HCT116 (cell line): ENCODE measurements at regions not wholly inside any gene's neighbourhood (a gene's known extent, or its start where the extent isn't known, plus 50 kb on each side); places are given as distances from the start of the nearest gene placed in this dataset.

ENCODE experiments used
- ATAC-seq: fragments of 200-7000 bp; cut with Tn5 transposase; 2 replicates; pipeline ENCODE4 v1.9.1; 2020; ENCODE audit warnings: mild to moderate bottlenecking, moderate library complexity
- BruUV-seq: library from RNA; stranded (reverse); fragments of 400-500 nt; replicated peaks from 2 replicates; lab custom pipeline; 2021; lab: Mats Ljungman, UMichigan
- CTCF ChIA-PET: fragments of 300-600 bp; sonication (Branson Sonifier 250); formaldehyde crosslinking; loops from one replicate; lab custom pipeline; 2021; ENCODE audit warnings: antibody characterized with exemption; lab: Charles Lee
- POLR2A ChIA-PET: fragments of 300-600, 350-600 bp; sonication (Branson Sonifier 250); formaldehyde crosslinking; loops from one replicate; lab custom pipeline; 2021; ENCODE audit warnings: antibody characterized with exemption; lab: Charles Lee
- RAD21 ChIA-PET, 2 experiments: fragments of 300-600 bp; sonication (Branson Sonifier 250); formaldehyde crosslinking; loops; one replicate each; lab custom pipeline; 2023; ENCODE audit warnings: low total read pairs in 2 of 2; ENCODE audit not compliant: uncharacterized antibody in 2 of 2, unreplicated experiment in 2 of 2, low non-redundant PET in 1 of 2; lab: Charles Lee
- DNase-seq: peaks from one replicate; pipeline ENCODE4 v3.0.0-alpha.2; 2010; ENCODE audit warnings: low read depth, low spot score
- H2AFZ ChIP-seq: fragments of 200-600 bp; shearing (Covaris generic), sonication (generic); 2 replicates; pipeline ENCODE4 v1.6.1; 2017; ENCODE audit warnings: low read depth, mixed run types, mixed read lengths, antibody characterized with exemption, low read length; ENCODE audit not compliant: poor library complexity, severe bottlenecking
- H3K27ac ChIP-seq: 2 replicates; pipeline ENCODE4 v1.5.1; 2012; ENCODE audit warnings: low read depth, low read length
- H3K27me3 ChIP-seq: fragments of 200-600 bp; sonication (generic); 2 replicates; pipeline ENCODE4 v1.6.1; 2016; ENCODE audit warnings: mixed run types, low read length, mixed read lengths; ENCODE audit not compliant: insufficient read depth
- H3K36me3 ChIP-seq, 2 experiments: fragments of 200-500 bp in 1 of 2; fragments of 200-600 bp in 1 of 2; sonication (Bioruptor generic) in 1 of 2; sonication (generic) in 1 of 2; 2 replicates each; pipeline versions ENCODE4 v1.5.1 to v1.6.1; 2014 to 2016; ENCODE audit warnings: low read length in 2 of 2, inconsistent platforms in 1 of 2, mixed read lengths in 1 of 2, mixed run types in 1 of 2; ENCODE audit not compliant: insufficient read depth in 2 of 2, control insufficient read depth in 1 of 2
- H3K4me1 ChIP-seq, 2 experiments: fragments of 200-600 bp in 1 of 2; sonication (generic) in 1 of 2; 2 replicates each; pipeline versions ENCODE4 v1.5.1 to v1.6.1; 2012 to 2017; ENCODE audit warnings: low read length in 2 of 2, inconsistent platforms in 1 of 2, mild to moderate bottlenecking in 1 of 2, mixed read lengths in 1 of 2, mixed run types in 1 of 2, moderate library complexity in 1 of 2; ENCODE audit not compliant: insufficient read depth in 2 of 2, control insufficient read depth in 1 of 2
- H3K4me2 ChIP-seq: fragments of 200-600 bp; sonication (generic); 2 replicates; pipeline ENCODE4 v1.6.1; 2017; ENCODE audit warnings: mixed run types, low read length, mixed read lengths
- H3K4me3 ChIP-seq, 2 experiments: fragments of 200-600 bp in 1 of 2; sonication (generic) in 1 of 2; replicated peaks in 1 of 2; 2 replicates each; pipeline ENCODE4 v1.5.1; 2011 to 2016; ENCODE audit warnings: low read length in 2 of 2, control low read depth in 1 of 2, low read depth in 1 of 2, mild to moderate bottlenecking in 1 of 2, mixed read lengths in 1 of 2, mixed run types in 1 of 2
- H3K79me2 ChIP-seq: fragments of 200-600 bp; sonication (generic); 2 replicates; pipeline ENCODE4 v1.6.1; 2017; ENCODE audit warnings: mild to moderate bottlenecking, mixed run types, low read length, moderate library complexity, mixed read lengths; ENCODE audit not compliant: insufficient read depth
- H3K9ac ChIP-seq: fragments of 200-600 bp; sonication (generic); 2 replicates; pipeline ENCODE4 v1.6.1; 2016; ENCODE audit warnings: low read length, mixed read lengths
- H3K9me2 ChIP-seq: fragments of 200-600 bp; sonication (generic), shearing (Covaris generic); 2 replicates; pipeline ENCODE4 v1.6.1; 2017; ENCODE audit warnings: mixed run types, mild to moderate bottlenecking, moderate library complexity; ENCODE audit not compliant: insufficient read depth
- H3K9me3 ChIP-seq, 2 experiments: fragments of 200-500 bp in 1 of 2; fragments of 200-600 bp in 1 of 2; sonication (Bioruptor generic) in 1 of 2; sonication (generic) in 1 of 2; 2 replicates each; pipeline ENCODE4 v1.6.1; 2014 to 2017; ENCODE audit warnings: low read length in 2 of 2, mixed read lengths in 2 of 2, inconsistent platforms in 1 of 2, low read depth in 1 of 2, mild to moderate bottlenecking in 1 of 2, mixed run types in 1 of 2, moderate library complexity in 1 of 2; ENCODE audit not compliant: control insufficient read depth in 1 of 2, insufficient read depth in 1 of 2
- H4K20me1 ChIP-seq: fragments of 200-600 bp; sonication (generic), shearing (Covaris generic); 2 replicates; pipeline ENCODE4 v1.6.1; 2017; ENCODE audit warnings: mixed run types, mild to moderate bottlenecking, moderate library complexity; ENCODE audit not compliant: insufficient read depth
- CBX3 ChIP-seq: IDR thresholded peaks from 2 replicates; pipeline ENCODE4 v1.6.1; 2012; ENCODE audit warnings: low read depth
- EGR1 ChIP-seq: IDR thresholded peaks from 2 replicates; pipeline ENCODE4 v1.6.1; 2012; ENCODE audit warnings: low read depth
- EZH2 ChIP-seq: fragments of 200-600 bp; sonication (generic); IDR thresholded peaks from 2 replicates; pipeline ENCODE4 v1.6.1; 2017; ENCODE audit warnings: antibody characterized with exemption, mixed run types
- FOSL1 ChIP-seq: IDR thresholded peaks from 2 replicates; pipeline ENCODE4 v1.6.1; 2012; ENCODE audit warnings: low read depth
- POLR2AphosphoS5 ChIP-seq: IDR thresholded peaks from 2 replicates; pipeline ENCODE4 v1.6.1; 2011; ENCODE audit warnings: mild to moderate bottlenecking, low read depth, low read length, moderate library complexity
- SRF ChIP-seq: IDR thresholded peaks from 2 replicates; pipeline ENCODE4 v1.6.1; 2012; ENCODE audit warnings: low read depth
- TCF7L2 ChIP-seq: IDR thresholded peaks from 2 replicates; pipeline ENCODE4 v1.7.0; 2011; ENCODE audit warnings: borderline replicate concordance, inconsistent platforms; ENCODE audit not compliant: insufficient read depth, insufficient read length; ENCODE audit errors: extremely low read depth
- ZFX ChIP-seq: fragments of 450-650 bp; IDR thresholded peaks from 2 replicates; pipeline ENCODE4 v1.6.1; 2017
- intact Hi-C: fragments of 100-400 bp; cut with micrococcal nuclease; formaldehyde crosslinking; loops from 2 replicates; pipeline ENCODE4 v1.10.0; 2022
- TF ChIP-seq, protein P1 (sequence below): IDR thresholded peaks from 2 replicates; pipeline ENCODE4 v1.6.1; 2011; ENCODE audit warnings: mild to moderate bottlenecking, low read length, moderate library complexity; ENCODE audit not compliant: insufficient replicate concordance; ENCODE audit errors: extremely low read depth
- TF ChIP-seq, protein P2 (sequence below): IDR thresholded peaks from 2 replicates; pipeline ENCODE4 v1.6.1; 2012
- TF ChIP-seq, protein P3 (sequence below): IDR thresholded peaks from 2 replicates; pipeline ENCODE4 v1.6.1; 2012
- TF ChIP-seq, protein P4 (sequence below), 3 experiments: fragments of 200-600 bp in 1 of 3; sonication (generic) in 1 of 3; IDR thresholded peaks in 2 of 3; conservative IDR thresholded peaks in 1 of 3; 2 replicates each; pipeline ENCODE4 v1.5.1; 2012 to 2017; ENCODE audit warnings: low read depth in 2 of 3, low read length in 2 of 3, antibody characterized with exemption in 1 of 3, borderline replicate concordance in 1 of 3, control low read depth in 1 of 3, mild to moderate bottlenecking in 1 of 3, mixed read lengths in 1 of 3, mixed run types in 1 of 3, moderate library complexity in 1 of 3; ENCODE audit not compliant: insufficient read depth in 1 of 3

DNA sequence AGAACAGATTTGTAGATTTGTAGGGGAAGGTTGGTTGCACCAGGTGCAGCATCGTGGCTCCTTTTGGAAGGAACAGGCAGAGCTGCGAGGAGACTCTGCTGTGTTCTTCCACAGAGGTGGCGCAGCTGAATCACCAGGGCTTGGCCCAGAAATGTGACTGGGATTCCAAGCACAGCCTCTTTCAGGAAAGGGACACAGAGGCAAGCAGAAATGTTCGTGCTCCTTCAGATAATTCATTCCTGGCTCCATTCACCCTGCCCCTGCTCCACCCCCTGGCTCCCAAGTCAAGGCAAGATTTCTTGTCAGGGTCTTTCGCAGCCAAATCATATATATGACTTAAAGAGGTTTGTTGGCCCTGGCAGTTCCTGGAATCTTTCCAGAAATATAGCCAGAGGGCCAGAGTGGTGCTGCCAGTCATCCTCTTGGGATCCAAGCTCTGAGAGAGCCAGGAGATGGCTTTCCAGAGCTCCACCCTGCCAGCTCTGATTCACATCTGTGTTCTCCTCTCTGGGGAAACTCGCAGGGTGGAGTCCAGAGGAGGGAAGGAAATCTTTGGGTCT is 203.9 kb upstream of the TANK start:
- intact Hi-C loops: no loop called here
- Histone ChIP-seq H3K36me3 (no peaks in the 10 kb centered on the region), H3K27me3 (no peaks in the 10 kb centered on the region), H3K9ac (no peak overlapping the region), H3K9me2 (no peaks in the 10 kb centered on the region), H2AFZ (no peak overlapping the region), H3K79me2 (no peaks in the 10 kb centered on the region)
- ChIA-PET CTCF (no interaction called here), RAD21 (no interaction called here)
- no peak for ATAC-seq
- no peak for DNase-seq
- TF ChIP-seq POLR2AphosphoS5 (no peak), EZH2 (no peak), CBX3 (no peak), SRF (no peak), TCF7L2 (no peak), ZFX (no peak), FOSL1 (no peak), EGR1 (no peak)
- TF ChIP-seq, protein P1, sequence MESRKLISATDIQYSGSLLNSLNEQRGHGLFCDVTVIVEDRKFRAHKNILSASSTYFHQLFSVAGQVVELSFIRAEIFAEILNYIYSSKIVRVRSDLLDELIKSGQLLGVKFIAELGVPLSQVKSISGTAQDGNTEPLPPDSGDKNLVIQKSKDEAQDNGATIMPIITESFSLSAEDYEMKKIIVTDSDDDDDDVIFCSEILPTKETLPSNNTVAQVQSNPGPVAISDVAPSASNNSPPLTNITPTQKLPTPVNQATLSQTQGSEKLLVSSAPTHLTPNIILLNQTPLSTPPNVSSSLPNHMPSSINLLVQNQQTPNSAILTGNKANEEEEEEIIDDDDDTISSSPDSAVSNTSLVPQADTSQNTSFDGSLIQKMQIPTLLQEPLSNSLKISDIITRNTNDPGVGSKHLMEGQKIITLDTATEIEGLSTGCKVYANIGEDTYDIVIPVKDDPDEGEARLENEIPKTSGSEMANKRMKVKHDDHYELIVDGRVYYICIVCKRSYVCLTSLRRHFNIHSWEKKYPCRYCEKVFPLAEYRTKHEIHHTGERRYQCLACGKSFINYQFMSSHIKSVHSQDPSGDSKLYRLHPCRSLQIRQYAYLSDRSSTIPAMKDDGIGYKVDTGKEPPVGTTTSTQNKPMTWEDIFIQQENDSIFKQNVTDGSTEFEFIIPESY: no peak
- TF ChIP-seq, protein P2, sequence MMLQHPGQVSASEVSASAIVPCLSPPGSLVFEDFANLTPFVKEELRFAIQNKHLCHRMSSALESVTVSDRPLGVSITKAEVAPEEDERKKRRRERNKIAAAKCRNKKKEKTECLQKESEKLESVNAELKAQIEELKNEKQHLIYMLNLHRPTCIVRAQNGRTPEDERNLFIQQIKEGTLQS: no peak
- TF ChIP-seq, protein P3, sequence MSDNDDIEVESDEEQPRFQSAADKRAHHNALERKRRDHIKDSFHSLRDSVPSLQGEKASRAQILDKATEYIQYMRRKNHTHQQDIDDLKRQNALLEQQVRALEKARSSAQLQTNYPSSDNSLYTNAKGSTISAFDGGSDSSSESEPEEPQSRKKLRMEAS: no peak
- TF ChIP-seq, protein P4, sequence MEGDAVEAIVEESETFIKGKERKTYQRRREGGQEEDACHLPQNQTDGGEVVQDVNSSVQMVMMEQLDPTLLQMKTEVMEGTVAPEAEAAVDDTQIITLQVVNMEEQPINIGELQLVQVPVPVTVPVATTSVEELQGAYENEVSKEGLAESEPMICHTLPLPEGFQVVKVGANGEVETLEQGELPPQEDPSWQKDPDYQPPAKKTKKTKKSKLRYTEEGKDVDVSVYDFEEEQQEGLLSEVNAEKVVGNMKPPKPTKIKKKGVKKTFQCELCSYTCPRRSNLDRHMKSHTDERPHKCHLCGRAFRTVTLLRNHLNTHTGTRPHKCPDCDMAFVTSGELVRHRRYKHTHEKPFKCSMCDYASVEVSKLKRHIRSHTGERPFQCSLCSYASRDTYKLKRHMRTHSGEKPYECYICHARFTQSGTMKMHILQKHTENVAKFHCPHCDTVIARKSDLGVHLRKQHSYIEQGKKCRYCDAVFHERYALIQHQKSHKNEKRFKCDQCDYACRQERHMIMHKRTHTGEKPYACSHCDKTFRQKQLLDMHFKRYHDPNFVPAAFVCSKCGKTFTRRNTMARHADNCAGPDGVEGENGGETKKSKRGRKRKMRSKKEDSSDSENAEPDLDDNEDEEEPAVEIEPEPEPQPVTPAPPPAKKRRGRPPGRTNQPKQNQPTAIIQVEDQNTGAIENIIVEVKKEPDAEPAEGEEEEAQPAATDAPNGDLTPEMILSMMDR (IDR thresholded peaks at IDR 0.05 in 2 of 3, conservative IDR thresholded peaks at IDR 0.05 in 1 of 3; ENCODE audit: borderline replicate concordance in 1 of 3, insufficient read depth in 1 of 3, low read depth in 2 of 3, low read length in 2 of 3): no peak
- TF ChIP-seq, all 23 proteins: peak for 0
- no peaks in the 10 kb centered on the region; the same call in 1 of the 2 replicates for H4K20me1 ChIP-seq
- H3K9me3 ChIP-seq: no peaks in the 10 kb centered on the region
- no TSS peak for BruUV-seq
- no peak overlapping the region for H3K4me2 ChIP-seq
- no peak overlapping the region for H3K27ac ChIP-seq
- POLR2A ChIA-PET: no interaction called here
- H3K4me3 ChIP-seq: no peak overlapping the region
- no peaks in the 10 kb centered on the region for H3K4me1 ChIP-seq
